Activated naive CD8-positive, alpha-beta T cell treated with anti-CD3 and anti-CD28 coated beads for 36 hours (primary cell): ENCODE measurements at regions not wholly inside any gene's neighbourhood (a gene's known extent, or its start where the extent isn't known, plus 50 kb on each side); places are given as distances from the start of the nearest gene placed in this dataset.

Source experiments
- DNase-seq: peaks from one replicate; pipeline ENCODE4 v3.0.0; 2021
- H3K27ac Mint-ChIP-seq: one replicate; pipeline ENCODE4 v1.8.0; 2022; ENCODE audit warnings: mild to moderate bottlenecking, moderate library complexity, mixed read lengths
- H3K27me3 Mint-ChIP-seq: one replicate; pipeline ENCODE4 v1.8.0; 2022; ENCODE audit warnings: mild to moderate bottlenecking, mixed read lengths
- H3K36me3 Mint-ChIP-seq: one replicate; pipeline ENCODE4 v1.8.0; 2021; ENCODE audit warnings: mild to moderate bottlenecking, mixed read lengths
- H3K4me1 Mint-ChIP-seq: one replicate; pipeline ENCODE4 v1.8.0; 2021; ENCODE audit warnings: mixed read lengths
- H3K4me3 Mint-ChIP-seq: one replicate; pipeline ENCODE4 v1.8.0; 2022; ENCODE audit warnings: mild to moderate bottlenecking, moderate library complexity, mixed read lengths
- H3K9me3 Mint-ChIP-seq: one replicate; pipeline ENCODE4 v1.8.0; 2022; ENCODE audit warnings: mixed read lengths

DNA sequence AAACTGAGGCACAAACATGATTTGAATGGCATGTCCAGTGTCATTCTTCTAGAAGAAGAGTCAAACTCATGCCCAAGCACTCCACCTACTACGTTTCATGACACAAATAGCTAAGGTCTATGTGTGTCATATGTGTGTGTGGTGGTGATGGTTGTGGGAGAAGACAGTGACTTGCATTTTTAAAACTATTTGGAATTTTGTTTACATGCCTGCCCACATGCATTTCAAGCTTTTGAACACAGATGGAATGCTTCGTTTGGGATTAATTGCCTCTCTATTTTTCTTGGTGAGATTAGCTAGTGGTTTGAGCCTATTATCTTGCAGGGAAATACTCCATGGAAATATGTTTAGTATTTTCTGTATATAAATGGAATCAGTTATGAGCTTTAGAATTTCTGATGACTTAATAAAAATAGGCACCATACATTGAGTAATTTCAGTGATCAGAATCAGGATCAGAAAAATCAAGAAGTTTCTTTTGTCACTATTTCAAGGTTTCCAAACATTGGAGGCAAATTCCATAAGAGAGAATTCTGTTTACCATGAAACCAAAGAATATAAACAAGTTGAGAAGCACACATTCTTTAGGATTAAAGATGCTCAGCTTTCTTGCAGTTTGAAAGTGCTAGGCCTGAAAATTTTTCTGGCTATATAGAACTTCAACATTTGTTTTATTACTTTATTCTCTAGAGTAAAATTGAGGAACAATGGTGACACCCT, 260.3 kb upstream of the SEMA6A start:
- DNase-seq: no peak
- no peak overlapping the region for H3K27ac Mint-ChIP-seq
- H3K4me1 Mint-ChIP-seq: no peaks in the 10 kb centered on the region
- no peak overlapping the region for H3K4me3 Mint-ChIP-seq
- no peaks in the 10 kb centered on the region for H3K27me3 Mint-ChIP-seq
- no peaks in the 10 kb centered on the region for H3K36me3 Mint-ChIP-seq
- no peaks in the 10 kb centered on the region for H3K9me3 Mint-ChIP-seq

DNA sequence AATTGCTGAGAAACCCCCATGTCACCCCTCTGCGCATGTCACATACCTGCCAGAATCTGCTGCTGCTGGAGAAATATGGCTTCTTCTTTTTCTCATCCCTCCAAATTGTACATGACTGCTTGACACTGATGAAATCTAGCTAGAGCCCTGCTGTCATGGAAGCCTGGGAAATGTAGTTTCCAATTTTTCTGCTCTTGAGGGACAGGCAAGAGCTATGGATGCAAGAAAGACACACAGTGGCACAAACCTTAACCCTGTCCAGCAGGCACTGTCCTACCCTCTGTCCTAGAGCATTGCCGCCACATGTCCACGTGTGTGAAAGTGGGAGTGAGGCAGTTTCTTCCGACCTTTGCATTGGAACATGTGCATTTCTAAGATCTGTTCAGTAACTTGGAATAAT, 255.5 kb upstream of the SEMA6A start:
- Mint-ChIP-seq H3K4me1 (no peaks in the 10 kb centered on the region), H3K27me3 (no peaks in the 10 kb centered on the region), H3K27ac (no peak overlapping the region), H3K4me3 (no peak overlapping the region), H3K9me3 (no peaks in the 10 kb centered on the region), H3K36me3 (no peaks in the 10 kb centered on the region)
- DNase-seq: no peak

DNA sequence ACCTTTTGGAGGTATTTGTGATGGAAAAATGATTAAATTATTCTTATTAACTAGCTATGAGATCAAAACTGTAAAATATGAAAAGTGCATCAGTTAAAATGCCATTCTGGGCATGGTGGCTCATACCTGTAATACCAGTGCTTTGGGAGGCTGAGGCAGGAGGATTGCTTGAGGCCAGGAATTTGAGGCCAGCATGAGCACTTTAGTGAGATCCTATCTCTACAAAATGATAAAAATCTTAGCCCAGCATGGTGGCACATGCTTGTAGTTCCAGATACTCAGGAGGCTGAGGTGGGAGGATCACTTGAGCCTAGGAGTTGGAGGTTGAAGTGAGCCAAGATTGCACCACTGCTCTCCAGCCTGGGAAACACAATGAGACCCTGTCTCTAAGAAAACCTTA, 252.5 kb upstream of the SEMA6A start:
- no peak overlapping the region for H3K4me3 Mint-ChIP-seq
- H3K4me1 Mint-ChIP-seq: no peaks in the 10 kb centered on the region

DNA sequence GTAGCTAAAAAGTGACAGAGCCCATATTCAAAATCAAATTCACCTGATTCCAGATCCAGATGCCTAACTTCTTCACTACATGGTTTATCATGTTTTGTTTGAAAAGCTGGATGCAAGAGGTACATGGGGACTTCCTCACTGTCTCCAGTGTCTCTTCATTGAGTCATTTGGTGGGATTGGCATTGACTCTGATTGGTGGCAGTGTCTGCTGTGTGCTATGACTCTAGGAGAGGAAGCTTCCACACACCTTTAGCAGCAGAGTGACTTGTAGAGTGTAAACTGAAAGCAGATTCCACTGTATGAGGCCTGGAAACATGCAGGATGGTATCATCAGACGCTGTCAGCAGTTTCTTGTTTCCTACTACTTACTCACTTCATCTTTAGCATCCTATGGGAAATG, 250.9 kb upstream of the SEMA6A start:
- Mint-ChIP-seq H3K9me3 (no peaks in the 10 kb centered on the region), H3K27me3 (no peaks in the 10 kb centered on the region), H3K36me3 (no peaks in the 10 kb centered on the region), H3K4me3 (no peak overlapping the region), H3K27ac (no peak overlapping the region), H3K4me1 (no peaks in the 10 kb centered on the region)
- DNase-seq: no peak

More for the DNA sequence above, 252.5 kb upstream of the SEMA6A start:
- H3K36me3 Mint-ChIP-seq: no peaks in the 10 kb centered on the region
- H3K27ac Mint-ChIP-seq: no peak overlapping the region
- H3K9me3 Mint-ChIP-seq: no peaks in the 10 kb centered on the region
- DNase-seq: no peak
- no peaks in the 10 kb centered on the region for H3K27me3 Mint-ChIP-seq

DNA sequence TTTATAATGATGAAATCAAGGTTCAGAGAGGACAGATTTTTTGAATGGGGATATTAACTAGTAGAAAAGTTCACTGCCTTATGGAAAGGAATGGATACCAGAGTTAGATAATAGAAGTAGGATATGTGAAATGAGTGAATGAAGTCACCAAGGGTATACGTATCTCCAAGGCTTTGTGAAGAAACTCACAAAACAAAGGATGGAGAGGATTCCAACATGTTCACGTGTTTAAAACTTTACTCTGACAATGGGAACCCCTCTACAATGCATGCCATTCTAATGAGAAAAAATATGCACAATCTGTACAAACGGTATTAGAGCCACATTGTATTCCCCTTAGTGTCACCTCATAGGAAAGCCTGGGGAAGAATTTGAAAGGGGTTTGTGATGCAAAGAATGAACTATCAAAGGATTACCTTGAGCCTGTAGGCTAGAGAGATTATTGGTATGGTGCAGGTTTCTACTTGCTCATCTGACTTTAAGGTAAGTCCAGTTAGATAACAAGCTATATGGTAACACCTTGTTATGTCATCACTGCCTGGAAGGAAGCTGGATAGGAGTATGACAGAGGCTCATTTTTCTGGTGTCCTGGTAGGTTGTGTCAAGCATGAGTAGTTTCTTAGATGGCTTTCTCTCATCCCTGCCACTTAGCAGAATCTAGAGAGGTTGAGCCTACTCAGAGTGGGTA, 250.3 kb upstream of the SEMA6A start:
- Mint-ChIP-seq H3K36me3 (no peaks in the 10 kb centered on the region), H3K9me3 (no peaks in the 10 kb centered on the region), H3K4me1 (no peaks in the 10 kb centered on the region), H3K4me3 (no peak overlapping the region), H3K27ac (no peak overlapping the region), H3K27me3 (no peaks in the 10 kb centered on the region)
- no peak for DNase-seq

DNA sequence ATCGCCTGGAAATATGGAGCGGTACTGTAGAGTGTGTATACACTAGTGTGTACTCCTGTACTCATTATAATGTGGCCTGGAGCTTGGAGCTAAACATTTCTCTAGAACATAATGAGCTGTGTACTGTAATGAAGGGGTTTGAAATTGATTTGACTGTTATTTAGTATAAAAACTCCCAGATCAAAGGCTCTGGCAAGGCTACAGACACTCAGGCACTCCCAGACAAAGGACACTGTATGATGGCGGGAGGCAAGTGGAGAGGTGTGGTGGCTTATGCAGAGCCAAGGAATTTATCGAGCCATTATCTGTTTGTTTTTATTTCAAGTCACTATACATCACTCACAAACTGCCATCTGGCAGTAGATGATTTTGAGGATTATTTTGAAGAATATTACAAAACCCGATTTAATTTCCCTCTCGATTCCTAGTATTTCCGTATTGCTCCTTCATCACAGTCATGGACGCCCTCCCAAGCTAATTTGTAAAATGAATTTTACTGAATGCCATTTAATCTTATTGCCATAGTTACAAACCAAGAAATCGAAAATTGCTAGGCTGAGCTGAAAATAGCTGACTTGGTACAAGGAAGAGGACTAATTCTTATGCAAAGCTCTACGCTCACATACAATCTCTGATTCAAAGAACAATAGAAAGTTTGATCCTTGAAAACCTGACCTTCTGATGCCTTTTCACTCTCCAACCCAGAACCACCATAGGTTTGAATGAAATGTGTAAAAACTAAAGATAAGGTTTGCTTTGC, 240.2 kb upstream of the SEMA6A start:
- H3K9me3 Mint-ChIP-seq: no peaks in the 10 kb centered on the region
- no peak for DNase-seq
- no peak overlapping the region for H3K27ac Mint-ChIP-seq
- H3K4me1 Mint-ChIP-seq: no peaks in the 10 kb centered on the region
- H3K4me3 Mint-ChIP-seq: no peak overlapping the region
- no peaks in the 10 kb centered on the region for H3K36me3 Mint-ChIP-seq
- no peaks in the 10 kb centered on the region for H3K27me3 Mint-ChIP-seq

DNA sequence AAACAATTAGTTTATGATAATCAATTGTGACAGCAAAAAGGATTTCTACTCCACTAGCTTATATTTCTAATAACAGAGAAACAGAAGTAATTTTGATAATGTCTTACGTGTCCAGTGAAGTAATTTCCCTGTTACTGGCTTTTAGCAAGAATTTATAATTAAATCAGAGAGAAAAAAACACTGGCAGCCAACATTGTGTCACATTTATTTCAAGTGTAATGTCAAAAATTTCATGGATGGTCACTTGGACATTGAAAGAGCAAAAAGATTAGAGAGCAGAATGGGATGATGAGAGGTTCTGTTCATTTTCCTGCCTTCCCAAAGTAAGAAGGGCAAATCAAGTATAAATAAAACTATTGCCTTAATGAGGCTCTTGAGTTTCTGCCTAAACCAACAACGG, 239.3 kb upstream of the SEMA6A start:
- H3K4me3 Mint-ChIP-seq: no peak overlapping the region
- H3K9me3 Mint-ChIP-seq: no peaks in the 10 kb centered on the region
- no peaks in the 10 kb centered on the region for H3K4me1 Mint-ChIP-seq
- no peaks in the 10 kb centered on the region for H3K27me3 Mint-ChIP-seq
- no peaks in the 10 kb centered on the region for H3K36me3 Mint-ChIP-seq
- DNase-seq: no peak
- no peak overlapping the region for H3K27ac Mint-ChIP-seq

DNA sequence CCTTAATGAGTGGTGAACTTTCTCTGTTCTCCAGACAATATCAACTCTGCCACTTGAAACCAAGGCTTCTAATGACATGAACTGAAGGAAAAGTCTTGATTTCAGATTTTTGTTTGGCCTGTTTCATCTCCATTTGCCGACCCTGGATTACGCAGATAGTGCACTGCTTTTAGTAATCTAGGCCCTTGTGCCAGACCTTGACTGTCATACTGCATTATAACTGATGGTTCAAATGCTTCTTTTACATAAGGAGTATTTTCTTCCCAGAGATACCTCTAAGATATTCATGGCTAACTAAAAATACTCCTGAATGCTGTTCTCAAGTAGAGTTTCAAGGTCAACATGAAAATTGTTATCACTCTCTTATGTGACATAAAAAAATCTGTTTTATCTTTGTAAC, 238.7 kb upstream of the SEMA6A start:
- no peaks in the 10 kb centered on the region for H3K36me3 Mint-ChIP-seq
- H3K27ac Mint-ChIP-seq: no peak overlapping the region
- DNase-seq: no peak
- H3K4me3 Mint-ChIP-seq: no peak overlapping the region
- no peaks in the 10 kb centered on the region for H3K4me1 Mint-ChIP-seq
- H3K9me3 Mint-ChIP-seq: no peaks in the 10 kb centered on the region
- H3K27me3 Mint-ChIP-seq: no peaks in the 10 kb centered on the region

DNA sequence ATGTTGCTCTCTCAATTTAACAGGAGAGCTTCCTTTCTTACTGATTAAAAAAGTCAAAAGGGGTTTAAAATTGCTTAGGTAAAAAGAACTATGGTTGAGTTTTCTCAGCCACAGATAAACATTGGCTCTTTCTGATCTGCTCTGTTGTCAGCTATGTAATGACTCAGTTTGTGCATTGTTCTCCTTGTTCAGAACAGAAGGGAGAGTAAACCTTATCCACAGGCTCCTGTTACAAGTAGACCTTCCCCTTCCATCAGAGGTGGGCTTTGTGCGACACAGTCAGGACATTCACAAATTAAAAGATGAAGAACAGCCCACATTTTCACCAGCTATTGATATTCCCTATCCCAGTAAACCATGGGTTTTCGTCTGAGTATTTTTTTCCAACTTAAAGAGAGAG, 236.3 kb upstream of the SEMA6A start:
- no peaks in the 10 kb centered on the region for H3K36me3 Mint-ChIP-seq
- no peaks in the 10 kb centered on the region for H3K27me3 Mint-ChIP-seq
- DNase-seq: no peak
- H3K4me3 Mint-ChIP-seq: no peak overlapping the region
- no peak overlapping the region for H3K27ac Mint-ChIP-seq
- H3K9me3 Mint-ChIP-seq: no peaks in the 10 kb centered on the region
- H3K4me1 Mint-ChIP-seq: no peaks in the 10 kb centered on the region

DNA sequence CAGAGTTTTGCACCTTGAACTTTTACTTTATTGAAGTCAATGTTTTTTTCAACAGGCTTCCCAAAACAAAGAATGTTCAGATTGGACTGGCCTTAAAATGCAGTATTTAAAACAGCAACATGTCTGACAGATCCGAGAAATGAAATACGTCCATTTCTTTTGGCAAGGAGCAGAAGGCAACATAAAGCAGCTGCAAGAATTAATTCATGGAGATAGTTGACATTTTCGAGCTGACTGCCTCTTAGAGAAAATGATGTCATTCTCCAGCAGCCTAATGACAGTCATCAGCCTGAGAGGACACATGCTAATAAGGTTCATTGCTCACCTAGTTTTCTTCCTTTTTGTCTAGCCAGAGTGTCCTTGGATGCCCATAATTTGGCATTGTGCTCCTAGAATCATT, 232.2 kb upstream of the SEMA6A start:
- Mint-ChIP-seq H3K9me3 (no peaks in the 10 kb centered on the region), H3K27ac (no peak overlapping the region), H3K4me1 (no peaks in the 10 kb centered on the region), H3K36me3 (no peaks in the 10 kb centered on the region), H3K4me3 (no peak overlapping the region), H3K27me3 (no peaks in the 10 kb centered on the region)
- DNase-seq: no peak

DNA sequence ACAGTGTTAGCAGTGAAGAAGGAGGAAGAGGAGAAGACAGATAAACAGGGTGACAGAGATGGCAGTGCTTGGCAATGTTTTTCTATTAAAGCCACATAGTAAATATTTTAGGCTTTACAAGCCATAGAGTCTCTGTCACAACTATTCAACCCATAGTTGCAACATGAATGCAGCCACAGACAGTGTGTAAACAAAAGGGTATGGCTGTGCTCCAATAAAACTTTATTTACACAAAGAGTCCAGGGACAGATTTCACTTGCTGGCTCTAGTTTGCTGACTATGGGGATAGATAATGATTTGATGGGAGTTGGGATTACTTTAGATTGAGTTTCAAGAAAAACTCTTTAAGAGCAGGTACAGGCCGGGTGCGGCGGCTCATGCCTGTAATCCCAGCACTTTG, 224.8 kb upstream of the SEMA6A start:
- Mint-ChIP-seq H3K4me1 (no peaks in the 10 kb centered on the region), H3K9me3 (no peaks in the 10 kb centered on the region), H3K4me3 (no peak overlapping the region), H3K27me3 (no peaks in the 10 kb centered on the region), H3K27ac (no peak overlapping the region), H3K36me3 (no peaks in the 10 kb centered on the region)
- DNase-seq: no peak

DNA sequence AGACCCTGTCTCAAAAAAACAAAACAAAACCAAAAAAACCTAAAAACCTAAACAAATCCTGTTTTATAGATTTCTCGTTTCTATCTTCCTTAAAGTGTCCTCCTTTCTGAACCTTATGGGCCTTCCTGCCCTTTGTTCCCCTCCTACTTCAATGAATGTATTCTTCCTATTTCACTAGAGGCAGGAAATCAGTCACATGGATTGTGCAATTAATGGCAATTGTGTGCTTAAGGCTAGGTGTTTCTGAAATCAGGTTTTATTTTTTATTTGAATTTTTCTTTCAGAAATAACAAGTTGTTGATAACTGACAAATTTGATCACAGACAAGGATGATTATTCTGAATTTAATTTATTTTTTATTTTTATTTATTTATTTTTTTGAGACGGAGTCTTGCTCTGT, 220.6 kb upstream of the SEMA6A start:
- no peaks in the 10 kb centered on the region for H3K4me1 Mint-ChIP-seq
- no peak overlapping the region for H3K27ac Mint-ChIP-seq
- no peak overlapping the region for H3K4me3 Mint-ChIP-seq
- DNase-seq: no peak
- no peaks in the 10 kb centered on the region for H3K36me3 Mint-ChIP-seq
- H3K27me3 Mint-ChIP-seq: no peaks in the 10 kb centered on the region
- no peaks in the 10 kb centered on the region for H3K9me3 Mint-ChIP-seq

DNA sequence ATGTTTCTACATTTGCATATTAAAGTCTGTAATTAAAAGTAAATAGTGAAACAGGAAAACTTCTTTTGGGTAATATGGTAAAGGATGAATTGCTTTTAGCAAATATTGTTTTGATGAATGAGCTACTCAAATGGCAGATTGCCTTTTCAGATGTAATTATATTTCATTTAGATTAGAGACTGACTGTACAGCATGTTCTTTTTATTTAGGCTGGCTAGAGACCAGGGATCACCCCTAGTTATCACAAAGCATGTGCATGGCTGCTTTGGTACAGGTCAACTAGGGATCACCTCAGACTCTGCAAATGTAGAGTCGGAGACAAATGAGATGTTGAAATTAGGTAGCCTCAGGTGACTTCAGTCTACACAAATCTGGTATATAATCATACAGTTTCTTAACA, 214.9 kb upstream of the SEMA6A start:
- Mint-ChIP-seq H3K9me3 (no peaks in the 10 kb centered on the region), H3K27me3 (no peaks in the 10 kb centered on the region), H3K27ac (no peak overlapping the region), H3K4me3 (no peak overlapping the region), H3K36me3 (no peaks in the 10 kb centered on the region), H3K4me1 (no peaks in the 10 kb centered on the region)
- DNase-seq: no peak

DNA sequence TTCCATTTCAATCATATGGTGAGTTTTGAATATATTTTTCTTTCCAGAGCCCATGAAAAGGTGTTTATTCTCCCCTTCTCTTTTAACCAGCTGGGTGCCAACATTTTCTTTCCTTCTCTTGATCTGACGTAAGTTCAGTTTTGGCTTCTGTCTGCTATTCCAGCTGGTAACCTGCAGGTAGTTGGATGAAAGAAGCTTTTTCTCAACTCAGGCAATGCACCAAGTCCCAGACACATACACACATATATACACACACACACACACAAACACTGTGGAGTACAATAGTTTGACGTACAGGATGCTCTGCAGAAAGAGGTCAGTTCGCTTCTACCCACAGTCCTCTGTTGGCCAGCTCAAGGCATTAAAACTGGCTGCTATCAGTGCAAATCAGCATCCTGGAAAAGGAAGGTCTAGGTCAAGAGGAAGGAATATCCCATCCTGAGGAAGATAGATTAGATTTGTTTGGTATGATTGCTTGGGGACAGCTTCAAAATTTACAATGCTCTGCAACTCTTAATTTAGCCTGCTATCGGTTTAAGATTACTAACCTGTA, 214.3 kb upstream of the SEMA6A start:
- no peak overlapping the region for H3K27ac Mint-ChIP-seq
- H3K4me1 Mint-ChIP-seq: no peaks in the 10 kb centered on the region
- H3K27me3 Mint-ChIP-seq: no peaks in the 10 kb centered on the region
- peaks cover 1% of the 10 kb centered on the region for H3K9me3 Mint-ChIP-seq
- no peaks in the 10 kb centered on the region for H3K36me3 Mint-ChIP-seq
- no peak overlapping the region for H3K4me3 Mint-ChIP-seq
- no peak for DNase-seq

DNA sequence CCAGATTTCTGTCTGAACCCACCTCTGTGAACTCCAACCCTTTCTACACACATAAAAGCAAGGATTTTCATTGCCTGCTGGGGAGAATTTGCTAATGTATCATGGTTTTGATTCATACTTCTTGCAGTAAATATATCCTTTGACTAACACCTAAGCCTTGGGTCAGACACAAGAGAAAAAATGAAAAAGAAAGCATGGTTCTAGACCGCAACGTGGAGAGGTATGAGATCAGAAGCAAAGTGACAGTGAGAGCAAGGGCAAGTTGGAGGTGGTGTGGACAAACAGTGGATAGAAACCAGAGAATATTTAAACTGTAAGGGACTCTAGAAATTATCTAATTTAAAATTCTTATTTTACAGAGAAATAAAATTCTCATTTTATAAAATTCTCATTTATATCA, 212.9 kb upstream of the SEMA6A start:
- DNase-seq: no peak
- Mint-ChIP-seq H3K9me3 (peaks cover 3% of the 10 kb centered on the region), H3K4me3 (no peak overlapping the region), H3K27me3 (no peaks in the 10 kb centered on the region), H3K36me3 (no peaks in the 10 kb centered on the region), H3K4me1 (no peaks in the 10 kb centered on the region), H3K27ac (no peak overlapping the region)
